AG04449 (cell line): ENCODE measurements at regions not wholly inside any gene's neighbourhood (a gene's known extent, or its start where the extent isn't known, plus 50 kb on each side); places are given as distances from the start of the nearest gene placed in this dataset.
"Not testable (repeated sequence)": the region's sequence is repeated elsewhere in the genome, so short reads cannot be mapped to it uniquely, and the experiment has no call there.

Experiments used
- CTCF ChIA-PET: fragments of 350-600 bp; formaldehyde crosslinking; extraction: SDS; loops from one replicate; lab custom pipeline; 2021; ENCODE audit warnings: antibody characterized with exemption; lab: Yijun Ruan, JAX
- POLR2A ChIA-PET: fragments of 400-600, 350-600 bp; formaldehyde crosslinking; extraction: SDS; loops from one replicate; lab custom pipeline; 2020; ENCODE audit warnings: antibody characterized with exemption, inconsistent platforms; lab: Yijun Ruan, JAX
- DNase-seq: peaks from one replicate; pipeline ENCODE4 v3.0.0-alpha.2; 2010; ENCODE audit warnings: low read depth, low spot score
- H3K4me3 ChIP-seq: 2 replicates; pipeline ENCODE4 v1.5.1; 2011; ENCODE audit warnings: low read depth, mild to moderate bottlenecking, control low read depth, low read length
- TF ChIP-seq, protein P1 (sequence below): IDR thresholded peaks from one replicate; pipeline ENCODE4 v1.5.1; 2011; ENCODE audit warnings: mild to moderate bottlenecking, moderate library complexity, low read length, control low read depth, inconsistent platforms; ENCODE audit not compliant: insufficient read depth; ENCODE audit errors: missing control alignments

DNA sequence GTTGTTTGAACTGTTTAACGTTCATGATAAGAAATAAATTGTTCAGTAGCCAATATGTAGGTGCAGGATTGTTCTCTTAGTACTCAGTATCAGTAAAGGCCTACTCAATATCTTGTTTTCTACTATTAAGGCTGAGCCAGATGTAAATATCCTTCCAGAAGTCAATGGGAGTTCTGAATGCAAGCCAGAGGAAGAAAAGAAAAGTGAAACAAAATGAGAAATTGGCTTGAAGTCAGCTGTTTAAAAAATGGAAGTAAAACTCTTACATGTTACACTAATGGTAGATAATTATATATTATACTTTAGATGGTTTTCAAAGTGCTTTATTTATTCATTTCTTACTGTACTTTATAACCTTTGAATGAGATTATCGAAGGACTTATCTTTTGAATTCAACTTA is 1417.9 kb downstream of the ADGRL3 start:
- TF ChIP-seq, protein P1, sequence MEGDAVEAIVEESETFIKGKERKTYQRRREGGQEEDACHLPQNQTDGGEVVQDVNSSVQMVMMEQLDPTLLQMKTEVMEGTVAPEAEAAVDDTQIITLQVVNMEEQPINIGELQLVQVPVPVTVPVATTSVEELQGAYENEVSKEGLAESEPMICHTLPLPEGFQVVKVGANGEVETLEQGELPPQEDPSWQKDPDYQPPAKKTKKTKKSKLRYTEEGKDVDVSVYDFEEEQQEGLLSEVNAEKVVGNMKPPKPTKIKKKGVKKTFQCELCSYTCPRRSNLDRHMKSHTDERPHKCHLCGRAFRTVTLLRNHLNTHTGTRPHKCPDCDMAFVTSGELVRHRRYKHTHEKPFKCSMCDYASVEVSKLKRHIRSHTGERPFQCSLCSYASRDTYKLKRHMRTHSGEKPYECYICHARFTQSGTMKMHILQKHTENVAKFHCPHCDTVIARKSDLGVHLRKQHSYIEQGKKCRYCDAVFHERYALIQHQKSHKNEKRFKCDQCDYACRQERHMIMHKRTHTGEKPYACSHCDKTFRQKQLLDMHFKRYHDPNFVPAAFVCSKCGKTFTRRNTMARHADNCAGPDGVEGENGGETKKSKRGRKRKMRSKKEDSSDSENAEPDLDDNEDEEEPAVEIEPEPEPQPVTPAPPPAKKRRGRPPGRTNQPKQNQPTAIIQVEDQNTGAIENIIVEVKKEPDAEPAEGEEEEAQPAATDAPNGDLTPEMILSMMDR: no peak
- H3K4me3 ChIP-seq: no peak overlapping the region
- CTCF ChIA-PET: no interaction called here
- POLR2A ChIA-PET: no interaction called here
- DNase-seq: no peak

DNA sequence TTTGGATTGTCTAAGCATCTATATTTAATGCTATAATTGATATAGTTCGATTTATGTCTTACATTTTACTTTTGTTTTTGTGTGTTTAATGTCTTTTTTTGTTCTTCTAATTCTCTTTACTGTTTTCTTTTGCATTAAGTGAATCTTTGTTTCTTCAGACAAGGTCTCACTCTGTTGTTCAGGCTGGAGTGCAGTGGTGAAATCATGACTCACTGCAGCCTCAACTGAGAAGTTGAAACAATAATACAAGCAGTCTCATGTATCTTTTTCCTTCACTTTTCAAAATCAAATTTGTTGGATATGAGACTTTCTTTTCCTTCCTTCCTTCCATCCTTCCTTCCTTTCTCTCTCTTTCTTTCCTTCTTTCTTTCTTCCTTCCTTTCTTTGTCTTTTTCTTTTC is 1401.6 kb downstream of the ADGRL3 start:
- H3K4me3 ChIP-seq: no peak overlapping the region
- no peak for DNase-seq
- CTCF ChIA-PET: no interaction called here
- POLR2A ChIA-PET: no interaction called here
- TF ChIP-seq, protein P1: no peak

DNA sequence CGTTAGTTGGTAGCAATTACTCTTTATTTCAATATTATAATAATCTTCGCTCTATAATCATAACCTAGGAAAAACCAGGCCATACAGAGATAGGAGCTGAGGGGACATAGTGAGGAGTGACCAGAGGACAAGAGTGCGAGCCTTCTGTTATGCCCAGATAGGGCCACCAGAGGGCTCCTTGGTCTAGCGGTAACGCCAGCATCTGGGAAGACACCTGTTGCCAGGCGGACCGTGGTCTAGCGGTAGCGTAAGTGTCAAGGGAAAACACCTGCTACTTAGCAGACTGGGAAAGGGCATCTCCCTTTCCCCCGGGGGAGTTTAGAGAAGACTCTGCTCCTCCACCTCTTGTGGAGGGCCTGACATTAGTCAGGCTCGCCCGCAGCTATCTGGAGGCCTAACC is 1395.1 kb downstream of the ADGRL3 start:
- DNase-seq, H3K4me3 ChIP-seq, CTCF ChIA-PET, POLR2A ChIA-PET: not testable (repeated sequence)

DNA sequence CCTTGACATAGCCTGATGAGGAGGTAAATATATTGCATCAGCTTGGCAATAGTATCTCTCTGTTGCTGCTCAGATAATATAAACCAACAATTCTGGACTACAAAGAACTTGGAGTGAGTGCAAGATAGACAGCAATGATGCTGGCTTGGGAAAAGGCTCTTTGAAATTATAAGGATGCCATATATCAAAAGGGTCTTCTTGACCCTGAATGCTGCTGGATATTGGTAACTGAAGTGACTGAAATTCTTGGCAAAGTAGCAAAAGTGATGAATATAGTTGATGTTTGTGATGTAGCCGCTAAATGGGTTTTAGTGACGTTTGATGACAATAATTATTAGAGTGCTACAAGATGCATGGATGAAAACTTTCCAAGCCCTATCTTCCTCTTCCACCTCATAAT is 1391.6 kb downstream of the ADGRL3 start:
- CTCF ChIA-PET: no interaction called here
- TF ChIP-seq, protein P1: no peak
- no peak for DNase-seq
- POLR2A ChIA-PET: no interaction called here
- no peak overlapping the region for H3K4me3 ChIP-seq

DNA sequence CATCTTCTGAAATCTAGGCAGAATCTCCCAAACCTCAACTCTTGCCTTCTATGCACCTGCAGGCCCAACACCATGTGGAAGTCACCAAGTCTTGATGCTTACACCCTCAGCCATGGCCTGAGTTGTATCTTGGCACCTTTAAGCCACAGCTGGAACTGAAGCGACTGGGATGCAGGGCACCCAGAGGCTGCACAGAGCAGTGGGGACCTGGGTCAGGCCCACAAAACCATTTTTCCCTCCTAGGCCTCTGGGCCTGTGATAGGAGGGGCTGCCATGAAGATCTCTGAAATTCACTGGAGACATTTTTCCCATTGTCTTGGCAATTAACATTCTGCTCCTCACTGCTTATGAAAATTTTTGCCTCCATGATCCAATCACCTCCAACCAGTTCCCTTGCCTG is 1388.5 kb downstream of the ADGRL3 start:
- no peak for DNase-seq
- POLR2A ChIA-PET: no interaction called here
- H3K4me3 ChIP-seq: no peak overlapping the region
- CTCF ChIA-PET: no interaction called here
- TF ChIP-seq, protein P1: no peak

DNA sequence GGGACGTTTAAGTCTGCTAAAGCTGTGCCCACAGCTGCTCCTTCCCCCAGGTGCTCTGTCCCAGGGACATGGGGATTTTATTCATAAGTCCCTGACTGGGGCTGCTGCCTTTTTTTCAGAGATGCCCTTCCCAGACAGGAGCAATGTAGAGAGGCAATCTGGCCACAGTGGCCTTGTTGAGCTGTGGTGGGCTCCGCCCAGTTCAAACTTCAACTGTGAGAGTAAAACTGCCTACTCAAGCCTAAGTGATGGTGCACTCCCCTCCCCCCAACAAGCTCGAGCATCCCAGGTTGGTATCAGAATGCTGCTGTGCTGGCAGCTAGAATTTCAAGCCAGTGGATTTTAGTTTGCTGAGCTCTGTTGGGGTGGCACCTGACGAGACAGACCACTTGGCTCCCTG is 1371.4 kb downstream of the ADGRL3 start:
- DNase-seq: no peak
- no peak overlapping the region for H3K4me3 ChIP-seq
- POLR2A ChIA-PET: no interaction called here
- CTCF ChIA-PET: no interaction called here
- TF ChIP-seq, protein P1: no peak

DNA sequence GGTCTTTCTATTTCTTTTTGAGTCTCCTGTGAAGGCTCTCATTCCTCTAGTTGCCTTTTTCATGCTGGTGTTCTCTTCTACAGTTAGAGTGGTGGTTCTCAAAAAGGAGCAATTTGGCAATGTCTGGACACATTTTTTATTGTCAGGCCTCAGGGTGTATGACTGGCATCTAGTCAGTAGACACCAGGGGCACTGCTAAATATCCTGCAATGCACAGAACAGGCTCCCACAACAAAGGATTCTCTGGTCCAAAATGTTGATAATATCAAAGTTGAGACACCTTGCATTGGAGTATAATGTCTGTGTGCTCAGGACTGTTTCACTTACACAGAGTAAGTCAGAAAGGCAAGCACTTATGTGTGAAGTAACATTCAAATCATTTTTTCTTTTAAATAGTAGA is 1360.7 kb downstream of the ADGRL3 start:
- ChIA-PET CTCF (no interaction called here), POLR2A (no interaction called here)
- no peak for DNase-seq
- TF ChIP-seq, protein P1: no peak
- no peak overlapping the region for H3K4me3 ChIP-seq
